H1 (cell line): ENCODE measurements at regions not wholly inside any gene's neighbourhood (a gene's known extent, or its start where the extent isn't known, plus 50 kb on each side); places are given as distances from the start of the nearest gene placed in this dataset.
A peak's percentile ranks its signal among the peaks of the same experiment; 100 is the strongest.

Experiments
- CTCF ChIA-PET: fragments of 300-600 bp; sonication (Branson Sonifier 250); formaldehyde crosslinking; loops from one replicate; lab custom pipeline; 2021; ENCODE audit not compliant: partially characterized antibody; lab: Charles Lee
- POLR2A ChIA-PET: fragments of 300-600 bp; sonication (Branson Sonifier 250); formaldehyde crosslinking; loops from one replicate; lab custom pipeline; 2021; ENCODE audit warnings: inconsistent platforms; ENCODE audit not compliant: partially characterized antibody; lab: Charles Lee
- DNase-seq, 2 experiments: peaks; one replicate each; pipeline versions ENCODE4 v3.0.0 to v3.0.0-alpha.2; 2010 to 2022; ENCODE audit warnings: low spot score in 2 of 2, low read depth in 1 of 2, mixed read lengths in 1 of 2
- FAIRE-seq: peaks from 2 replicates; lab custom pipeline; 2011; peaks lifted over from hg19 to GRCh38; lab: Jason Lieb, UNC
- H2AFZ ChIP-seq: 2 replicates; pipeline ENCODE4 v1.8.1; 2012; ENCODE audit warnings: low read length, inconsistent platforms
- H2AK5ac ChIP-seq: 2 replicates; pipeline ENCODE4 v1.6.1; 2013; ENCODE audit warnings: low read depth, low read length
- H2BK120ac ChIP-seq: replicated peaks from 2 replicates; pipeline ENCODE3; 2013; ENCODE audit warnings: low read depth, low read length, inconsistent platforms
- H2BK12ac ChIP-seq: 2 replicates; pipeline ENCODE4 v1.6.1; 2013; ENCODE audit warnings: low read depth, low read length
- H2BK15ac ChIP-seq: 2 replicates; pipeline ENCODE4 v1.6.1; 2013; ENCODE audit warnings: low read length
- H2BK20ac ChIP-seq: 2 replicates; pipeline ENCODE4 v1.6.1; 2013; ENCODE audit warnings: low read length
- H2BK5ac ChIP-seq: 2 replicates; pipeline ENCODE4 v1.6.1; 2013; ENCODE audit warnings: low read depth, low read length
- H3K14ac ChIP-seq: 2 replicates; pipeline ENCODE4 v1.6.1; 2013; ENCODE audit warnings: inconsistent platforms; ENCODE audit not compliant: insufficient read length
- H3K18ac ChIP-seq: 2 replicates; pipeline ENCODE4 v1.6.1; 2013; ENCODE audit warnings: low read length; ENCODE audit errors: extremely low read depth
- H3K23ac ChIP-seq: 2 replicates; pipeline ENCODE4 v1.6.1; 2013; ENCODE audit warnings: inconsistent platforms; ENCODE audit not compliant: insufficient read length
- H3K23me2 ChIP-seq: 2 replicates; pipeline ENCODE4 v1.6.1; 2013; ENCODE audit warnings: low read depth, low read length
- H3K27ac ChIP-seq: 2 replicates; pipeline ENCODE4 v1.6.1; 2011; ENCODE audit warnings: low read depth, low read length, inconsistent platforms
- H3K27me3 ChIP-seq, 4 experiments: replicated peaks in 1 of 4; 1 replicate in 1 of 4; 2 replicates in 3 of 4; pipeline versions ENCODE4 v1.6.1 to v1.8.1; 2011 to 2013; ENCODE audit warnings: low read length in 3 of 4, mild to moderate bottlenecking in 3 of 4, inconsistent platforms in 2 of 4, mixed read lengths in 2 of 4, moderate library complexity in 1 of 4; ENCODE audit not compliant: control insufficient read depth in 3 of 4, insufficient read depth in 3 of 4; ENCODE audit errors: extremely low read depth in 1 of 4
- H3K36me3 ChIP-seq, 4 experiments: 2 replicates each; pipeline versions ENCODE4 v1.6.1 to v1.8.1; 2011 to 2013; ENCODE audit warnings: mild to moderate bottlenecking in 4 of 4, low read length in 3 of 4, moderate library complexity in 2 of 4, control low read depth in 1 of 4, inconsistent platforms in 1 of 4; ENCODE audit not compliant: insufficient read depth in 4 of 4, control insufficient read depth in 2 of 4
- H3K4ac ChIP-seq: replicated peaks from 2 replicates; pipeline ENCODE3; 2013; ENCODE audit warnings: low read length, low read depth, mixed read lengths, inconsistent platforms; ENCODE audit not compliant: insufficient read length
- H3K4me1 ChIP-seq, 4 experiments: replicated peaks in 1 of 4; 1 replicate in 1 of 4; 2 replicates in 3 of 4; pipeline versions ENCODE4 v1.6.1 to v1.8.1; 2011 to 2013; ENCODE audit warnings: low read length in 3 of 4, inconsistent platforms in 2 of 4, mixed read lengths in 1 of 4; ENCODE audit not compliant: insufficient read depth in 4 of 4, control insufficient read depth in 3 of 4
- H3K4me2 ChIP-seq, 2 experiments: 2 replicates each; pipeline versions ENCODE4 v1.6.1 to v1.8.1; 2011 to 2013; ENCODE audit warnings: low read depth in 2 of 2, low read length in 2 of 2, control low read depth in 1 of 2, inconsistent platforms in 1 of 2, mild to moderate bottlenecking in 1 of 2; ENCODE audit not compliant: insufficient read depth in 1 of 2
- H3K4me3 ChIP-seq, 4 experiments: fragments of 200-600, 300-600 bp in 1 of 4; sonication (generic), shearing (Covaris generic), sonication (Bioruptor Twin) in 1 of 4; 2 replicates each; pipeline versions ENCODE4 v1.5.1 to v1.8.1; 2011 to 2016; ENCODE audit warnings: low read length in 4 of 4, low read depth in 3 of 4, control low read depth in 2 of 4, inconsistent platforms in 2 of 4, mild to moderate bottlenecking in 2 of 4, mixed read lengths in 1 of 4, moderate library complexity in 1 of 4; ENCODE audit not compliant: insufficient read depth in 2 of 4; ENCODE audit errors: extremely low read depth in 1 of 4
- H3K56ac ChIP-seq: replicated peaks from 2 replicates; pipeline ENCODE3; 2013; ENCODE audit warnings: low read depth, mild to moderate bottlenecking, mixed read lengths, low read length, inconsistent platforms; ENCODE audit not compliant: insufficient read length
- H3K79me1 ChIP-seq: 2 replicates; pipeline ENCODE4 v1.6.1; 2013; ENCODE audit warnings: low read depth, low read length, control low read depth
- H3K79me2 ChIP-seq, 2 experiments: 2 replicates each; pipeline versions ENCODE4 v1.6.1 to v1.8.1; 2012 to 2013; ENCODE audit warnings: low read length in 2 of 2, mild to moderate bottlenecking in 2 of 2, inconsistent platforms in 1 of 2; ENCODE audit not compliant: insufficient read depth in 2 of 2, control insufficient read depth in 1 of 2
- H3K9ac ChIP-seq, 4 experiments: replicated peaks in 1 of 4; 1 replicate in 1 of 4; 2 replicates in 3 of 4; pipeline versions ENCODE4 v1.6.1 to v1.8.1; 2011 to 2013; ENCODE audit warnings: low read depth in 3 of 4, low read length in 3 of 4, control low read depth in 2 of 4, mild to moderate bottlenecking in 2 of 4, moderate library complexity in 2 of 4, inconsistent platforms in 1 of 4; ENCODE audit errors: extremely low read depth in 1 of 4
- H3K9me3 ChIP-seq, 2 experiments: 2 replicates each; pipeline versions ENCODE4 v1.6.1 to v1.8.1; 2012 to 2013; ENCODE audit warnings: mild to moderate bottlenecking in 2 of 2, moderate library complexity in 2 of 2, control low read depth in 1 of 2, inconsistent platforms in 1 of 2, low read depth in 1 of 2, low read length in 1 of 2, mixed read lengths in 1 of 2; ENCODE audit not compliant: insufficient read depth in 2 of 2
- H4K20me1 ChIP-seq, 2 experiments: replicated peaks in 1 of 2; 2 replicates each; pipeline versions ENCODE3 to v1.8.1; 2011 to 2013; ENCODE audit warnings: inconsistent platforms in 2 of 2, low read length in 2 of 2, mild to moderate bottlenecking in 1 of 2; ENCODE audit not compliant: insufficient read depth in 2 of 2, control insufficient read depth in 1 of 2
- H4K5ac ChIP-seq: 2 replicates; pipeline ENCODE4 v1.6.1; 2013; ENCODE audit warnings: low read length, low read depth, mixed read lengths, inconsistent platforms; ENCODE audit not compliant: insufficient read length
- H4K8ac ChIP-seq: 2 replicates; pipeline ENCODE4 v1.8.0; 2013; ENCODE audit warnings: mild to moderate bottlenecking, moderate library complexity, low read length, inconsistent platforms; ENCODE audit not compliant: insufficient read depth; ENCODE audit errors: extremely low read depth
- H4K91ac ChIP-seq: replicated peaks from 2 replicates; pipeline ENCODE3; 2013; ENCODE audit warnings: low read length, mixed read lengths, inconsistent platforms; ENCODE audit not compliant: insufficient read length
- NRF1 ChIP-seq: IDR thresholded peaks from 2 replicates; pipeline ENCODE4 v1.6.1; 2011; ENCODE audit warnings: mild to moderate bottlenecking, low read depth, low read length, improper control_type of control experiment
- RAD21 ChIP-seq, 2 experiments: IDR thresholded peaks in 1 of 2; conservative IDR thresholded peaks in 1 of 2; 2 replicates each; pipeline ENCODE4 v1.6.1; 2011; ENCODE audit warnings: low read depth in 2 of 2, low read length in 2 of 2, improper control_type of control experiment in 1 of 2, inconsistent platforms in 1 of 2, mild to moderate bottlenecking in 1 of 2, moderate library complexity in 1 of 2
- SP1 ChIP-seq: IDR thresholded peaks from 2 replicates; pipeline ENCODE4 v1.6.1; 2011; ENCODE audit warnings: low read depth, low read length
- WGBS, 2 experiments: shearing (Covaris generic) in 1 of 2; methylation state at CpG; one replicate each; pipeline versions ENCODE4 v1.1.6 to v1.1.7; 2013 to 2015; ENCODE audit warnings: low lambda C conversion rate in 2 of 2, mixed read lengths in 2 of 2, inconsistent platforms in 1 of 2, low coverage in 1 of 2, missing lambda C conversion rate in 1 of 2; ENCODE audit not compliant: insufficient replicate concordance in 2 of 2, insufficient coverage in 1 of 2, insufficient read length in 1 of 2; ENCODE audit errors: extremely low coverage in 1 of 2, missing lambda C conversion rate in 1 of 2; 5-methylcytosine and 5-hydroxymethylcytosine counted together
- TF ChIP-seq, protein P1 (sequence below), 3 experiments: IDR thresholded peaks; 1 replicate in 2 of 3; 2 replicates in 1 of 3; pipeline versions ENCODE4 v1.5.1 to v1.6.1; 2011; ENCODE audit warnings: low read length in 3 of 3, mild to moderate bottlenecking in 3 of 3, inconsistent platforms in 2 of 3, low read depth in 1 of 3, moderate library complexity in 1 of 3; ENCODE audit not compliant: insufficient read depth in 1 of 3; ENCODE audit errors: control extremely low read depth in 1 of 3

DNA sequence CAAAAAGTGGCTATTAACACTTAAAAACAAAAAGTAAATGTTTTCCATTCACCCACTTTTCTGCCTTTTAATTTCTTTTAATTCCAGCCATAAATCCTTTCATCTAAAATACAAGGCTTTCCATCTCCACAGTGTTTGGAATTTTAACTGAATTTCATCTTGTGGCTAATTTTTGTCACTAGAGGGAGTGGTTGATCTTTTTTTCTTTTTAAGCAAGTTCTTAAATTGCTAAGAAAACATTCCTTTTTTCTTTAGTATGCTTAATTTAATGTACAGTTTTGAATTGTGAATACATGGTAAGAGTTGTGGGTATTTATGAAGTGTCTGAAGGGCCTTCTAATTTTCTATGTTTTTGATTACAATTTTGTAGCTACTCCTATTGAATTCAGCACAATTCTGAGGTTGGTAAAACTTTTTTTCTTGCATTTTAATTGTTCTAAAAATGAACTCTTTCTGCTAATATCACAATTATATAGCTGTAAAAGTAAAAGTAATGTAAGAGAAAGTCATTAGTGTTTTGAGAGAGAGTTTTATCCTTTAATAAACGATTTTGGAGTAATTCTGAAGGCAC lies 54.9 kb upstream of the ANK3 start:
- no peak for FAIRE-seq
- no peaks in the 10 kb centered on the region for H4K20me1 ChIP-seq
- no peak overlapping the region for H3K4me2 ChIP-seq
- no peaks in the 10 kb centered on the region for H3K79me1 ChIP-seq
- no peak overlapping the region for H2BK5ac ChIP-seq
- H4K91ac ChIP-seq = no peak overlapping the region
- no peak overlapping the region for H2AFZ ChIP-seq
- no peak overlapping the region for H3K27ac ChIP-seq
- no peak overlapping the region for H3K4ac ChIP-seq
- H3K27me3 ChIP-seq = no peaks in the 10 kb centered on the region
- H3K9me3 ChIP-seq = no peaks in the 10 kb centered on the region
- WGBS, 2 experiments = 71% methylated on average over 1 of the region's 1 CpG; no CpG with 5 or more reads in 1 of the 2 experiments
- H2BK20ac ChIP-seq = no peak overlapping the region
- H3K4me3 ChIP-seq = no peak overlapping the region
- H4K8ac ChIP-seq = no peak overlapping the region
- no peak overlapping the region for H3K9ac ChIP-seq
- H3K36me3 ChIP-seq = no peaks in the 10 kb centered on the region
- no peak overlapping the region for H4K5ac ChIP-seq
- no peak overlapping the region for H2BK12ac ChIP-seq
- no peak overlapping the region for H3K18ac ChIP-seq
- ChIA-PET POLR2A (no interaction called here), CTCF (interaction anchor here (0.8 to 4.1 kb wide), 27 partner anchors 7 to 341 kb away, joined by 3 to 57 read pairs (median 4); no protein-coding TSS in a partner anchor)
- no peak overlapping the region for H2AK5ac ChIP-seq
- peaks cover 0 to 5% (median 0%) of the 10 kb centered on the region in 4 experiments; a peak in 3 of 7 replicates for H3K4me1 ChIP-seq
- TF ChIP-seq, protein P1, sequence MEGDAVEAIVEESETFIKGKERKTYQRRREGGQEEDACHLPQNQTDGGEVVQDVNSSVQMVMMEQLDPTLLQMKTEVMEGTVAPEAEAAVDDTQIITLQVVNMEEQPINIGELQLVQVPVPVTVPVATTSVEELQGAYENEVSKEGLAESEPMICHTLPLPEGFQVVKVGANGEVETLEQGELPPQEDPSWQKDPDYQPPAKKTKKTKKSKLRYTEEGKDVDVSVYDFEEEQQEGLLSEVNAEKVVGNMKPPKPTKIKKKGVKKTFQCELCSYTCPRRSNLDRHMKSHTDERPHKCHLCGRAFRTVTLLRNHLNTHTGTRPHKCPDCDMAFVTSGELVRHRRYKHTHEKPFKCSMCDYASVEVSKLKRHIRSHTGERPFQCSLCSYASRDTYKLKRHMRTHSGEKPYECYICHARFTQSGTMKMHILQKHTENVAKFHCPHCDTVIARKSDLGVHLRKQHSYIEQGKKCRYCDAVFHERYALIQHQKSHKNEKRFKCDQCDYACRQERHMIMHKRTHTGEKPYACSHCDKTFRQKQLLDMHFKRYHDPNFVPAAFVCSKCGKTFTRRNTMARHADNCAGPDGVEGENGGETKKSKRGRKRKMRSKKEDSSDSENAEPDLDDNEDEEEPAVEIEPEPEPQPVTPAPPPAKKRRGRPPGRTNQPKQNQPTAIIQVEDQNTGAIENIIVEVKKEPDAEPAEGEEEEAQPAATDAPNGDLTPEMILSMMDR (IDR thresholded peaks at IDR 0.05; ENCODE audit: control extremely low read depth in 1 of 3, insufficient read depth in 1 of 3, low read depth in 1 of 3, low read length in 3 of 3) = peak in 2 of 3 experiments; percentile 27 to 37; a peak in 2 of 4 replicates
- TF ChIP-seq NRF1 = no peak
- peak in 1 of 2 experiments; percentile 60; a peak in 3 of 4 replicates for TF ChIP-seq RAD21 (IDR thresholded peaks at IDR 0.05 in 1 of 2, conservative IDR thresholded peaks at IDR 0.05 in 1 of 2; ENCODE audit: low read depth in 2 of 2, low read length in 2 of 2)
- no peak for TF ChIP-seq SP1
- H2BK15ac ChIP-seq = no peak overlapping the region
- H3K23me2 ChIP-seq = no peaks in the 10 kb centered on the region
- no peaks in the 10 kb centered on the region for H3K79me2 ChIP-seq
- no peak overlapping the region for H3K56ac ChIP-seq
- no peak overlapping the region for H3K14ac ChIP-seq
- DNase-seq = no peak
- H3K23ac ChIP-seq = no peak overlapping the region
- no peak overlapping the region for H2BK120ac ChIP-seq
